Spleen (tissue), 7 donors: ENCODE measurements at regions not wholly inside any gene's neighbourhood (a gene's known extent, or its start where the extent isn't known, plus 50 kb on each side); places are given as distances from the start of the nearest gene placed in this dataset.

ENCODE experiments used
- CTCF ChIP-seq, 11 experiments: fragments of 200-600 bp in 7 of 11; fragments of 450-650 bp in 4 of 11; sonication (generic) in 4 of 11; IDR thresholded peaks in 8 of 11; conservative IDR thresholded peaks in 3 of 11; 1 replicate in 7 of 11; 2 replicates in 4 of 11; pipeline versions ENCODE4 v1.4.0 to v1.8.0; 2016 to 2021; ENCODE audit warnings: antibody characterized with exemption in 11 of 11, inconsistent platforms in 4 of 11, mild to moderate bottlenecking in 1 of 11
- POLR2A ChIP-seq, 3 donors: fragments of 450-650 bp; IDR thresholded peaks; one replicate each; pipeline ENCODE4 v1.5.1; 2017; ENCODE audit warnings: antibody characterized with exemption in 3 of 3, mild to moderate bottlenecking in 1 of 3
- POLR2AphosphoS5 ChIP-seq, 3 donors: sonication (generic); formaldehyde crosslinking; IDR thresholded peaks; one replicate each; pipeline ENCODE4 v1.5.1; 2017; ENCODE audit warnings: antibody characterized with exemption in 3 of 3
- donor health status: DM: no; HTN: no; CAD: no; lungs with moderate emphysema.
- donor health status: DM: no; HTN: no; CAD: no.
- donor health status: DM: no; HTN: no; CAD: no.

- TF ChIP-seq CTCF (IDR thresholded peaks at IDR 0.05 in 8 of 11, conservative IDR thresholded peaks at IDR 0.05 in 3 of 11): peak in 4 of 11 experiments; percentile 16 to 40 (median 26)
- no peak for TF ChIP-seq POLR2A (IDR thresholded peaks at IDR 0.05)
- TF ChIP-seq POLR2AphosphoS5 (IDR thresholded peaks at IDR 0.05): no peak
Observed at GRCh38 chr4:44927399-44928380, 201.3 kb upstream of the GNPDA2 start.
